T-helper 2 cell treated with Interferon-gamma antibody and Interleukin-4, amounts not matched to agents 5 μg/mL and 100 μg/mL, for 36 hours (primary cell): ENCODE measurements at regions not wholly inside any gene's neighbourhood (a gene's known extent, or its start where the extent isn't known, plus 50 kb on each side); places are given as distances from the start of the nearest gene placed in this dataset.

Experiments used
- DNase-seq: peaks from one replicate; pipeline ENCODE4 v3.0.0; 2021; ENCODE audit warnings: low spot score
- H3K27ac Mint-ChIP-seq: one replicate; pipeline ENCODE4 v1.8.0; 2021; ENCODE audit warnings: mild to moderate bottlenecking, mixed read lengths
- H3K27me3 Mint-ChIP-seq: one replicate; pipeline ENCODE4 v1.8.0; 2021; ENCODE audit warnings: low read depth, mixed read lengths
- H3K36me3 Mint-ChIP-seq: one replicate; pipeline ENCODE4 v1.8.0; 2021; ENCODE audit warnings: low read depth, mixed read lengths
- H3K4me1 Mint-ChIP-seq: one replicate; pipeline ENCODE4 v1.8.0; 2021; ENCODE audit warnings: low read depth, mixed read lengths
- H3K4me3 Mint-ChIP-seq: one replicate; pipeline ENCODE4 v1.8.0; 2022; ENCODE audit warnings: mild to moderate bottlenecking, moderate library complexity, mixed read lengths
- H3K9me3 Mint-ChIP-seq: one replicate; pipeline ENCODE4 v1.8.0; 2021; ENCODE audit warnings: mixed read lengths

DNA sequence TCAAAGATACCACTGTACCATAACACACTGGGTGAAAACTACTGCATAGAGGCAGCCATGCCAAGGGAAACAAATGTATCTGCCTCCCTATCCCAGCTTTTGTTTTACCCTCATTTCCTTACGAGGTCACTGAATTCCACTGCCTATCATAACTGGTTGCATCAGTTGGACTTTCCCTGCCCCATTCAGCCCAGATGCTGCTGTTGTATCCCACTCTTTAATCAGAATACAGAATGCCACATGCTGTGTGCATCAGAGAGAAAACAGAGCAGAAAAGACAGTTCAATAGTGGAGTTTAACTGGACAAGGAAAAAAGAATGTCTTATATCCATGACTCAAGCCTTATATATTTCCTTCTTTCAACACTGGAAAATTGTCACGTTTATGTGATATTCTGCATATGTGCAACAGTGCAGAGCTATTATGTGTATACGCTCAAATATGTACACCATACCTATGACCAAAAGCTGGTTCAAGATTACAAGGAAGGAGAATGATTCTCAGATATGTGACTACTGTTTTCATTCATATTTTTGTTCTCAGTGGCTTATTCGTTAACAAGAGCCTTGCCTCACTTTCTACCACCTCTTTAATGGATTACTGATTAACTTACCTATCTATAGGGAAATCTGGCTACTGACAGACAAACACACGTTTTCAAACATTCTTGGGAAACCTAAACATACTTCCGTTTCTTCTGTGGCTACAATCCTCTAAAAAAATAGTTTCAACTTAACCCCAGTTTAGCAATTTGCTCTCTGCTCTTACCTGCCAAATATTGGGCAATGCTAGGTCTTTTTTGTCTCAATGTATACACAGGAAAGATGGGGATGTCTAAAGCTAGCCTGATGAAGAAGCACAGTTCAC is 378.9 kb downstream of the SMARCA1 start:
- H3K9me3 Mint-ChIP-seq = no peaks in the 10 kb centered on the region
- no peaks in the 10 kb centered on the region for H3K27me3 Mint-ChIP-seq
- no peaks in the 10 kb centered on the region for H3K36me3 Mint-ChIP-seq
- no peaks in the 10 kb centered on the region for H3K4me1 Mint-ChIP-seq
- H3K4me3 Mint-ChIP-seq = no peak overlapping the region
- H3K27ac Mint-ChIP-seq = no peak overlapping the region
- DNase-seq = no peak

GRCh38 chrX:129139837-129140598 is 383.3 kb downstream of the SMARCA1 start:
- no peaks in the 10 kb centered on the region for H3K36me3 Mint-ChIP-seq
- no peak for DNase-seq
- no peaks in the 10 kb centered on the region for H3K27me3 Mint-ChIP-seq
- H3K27ac Mint-ChIP-seq = no peak overlapping the region
- H3K9me3 Mint-ChIP-seq = no peaks in the 10 kb centered on the region
- H3K4me1 Mint-ChIP-seq = no peaks in the 10 kb centered on the region
- no peak overlapping the region for H3K4me3 Mint-ChIP-seq

- DNase-seq = no peak
- Mint-ChIP-seq H3K4me3 (no peak overlapping the region), H3K27me3 (no peaks in the 10 kb centered on the region), H3K9me3 (no peaks in the 10 kb centered on the region), H3K27ac (no peak overlapping the region), H3K36me3 (no peaks in the 10 kb centered on the region), H3K4me1 (no peaks in the 10 kb centered on the region)
These were observed 398.0 kb downstream of the SMARCA1 start for GRCh38 chrX:129125122-129125914.

DNA sequence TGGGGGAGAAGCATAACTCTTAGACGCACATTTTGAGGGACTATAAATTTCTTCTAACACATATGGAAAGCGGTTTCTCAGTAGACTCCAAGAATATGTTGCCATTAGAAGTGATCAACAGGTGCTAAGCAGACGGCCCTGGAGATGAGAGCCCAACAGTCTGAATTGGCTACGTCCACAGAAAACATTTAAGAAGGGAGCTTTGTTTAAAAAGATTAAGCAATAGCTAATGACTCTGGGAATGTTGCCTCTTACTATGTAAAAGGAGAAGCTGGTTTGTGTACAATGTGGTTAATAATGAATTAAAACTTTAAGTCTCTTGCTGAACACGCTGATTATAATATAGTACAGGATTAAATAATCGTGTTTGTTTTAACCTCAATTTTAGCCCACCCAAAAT is 399.5 kb downstream of the SMARCA1 start:
- DNase-seq = no peak
- Mint-ChIP-seq H3K9me3 (no peaks in the 10 kb centered on the region), H3K36me3 (no peaks in the 10 kb centered on the region), H3K27ac (no peak overlapping the region), H3K4me3 (no peak overlapping the region), H3K27me3 (no peaks in the 10 kb centered on the region), H3K4me1 (no peaks in the 10 kb centered on the region)

- Mint-ChIP-seq H3K36me3 (no peaks in the 10 kb centered on the region), H3K27ac (no peak overlapping the region), H3K27me3 (no peaks in the 10 kb centered on the region), H3K9me3 (no peaks in the 10 kb centered on the region), H3K4me3 (no peak overlapping the region), H3K4me1 (no peaks in the 10 kb centered on the region)
- no peak for DNase-seq
These were observed 406.4 kb downstream of the SMARCA1 start for GRCh38 chrX:129116676-129117470.

DNA sequence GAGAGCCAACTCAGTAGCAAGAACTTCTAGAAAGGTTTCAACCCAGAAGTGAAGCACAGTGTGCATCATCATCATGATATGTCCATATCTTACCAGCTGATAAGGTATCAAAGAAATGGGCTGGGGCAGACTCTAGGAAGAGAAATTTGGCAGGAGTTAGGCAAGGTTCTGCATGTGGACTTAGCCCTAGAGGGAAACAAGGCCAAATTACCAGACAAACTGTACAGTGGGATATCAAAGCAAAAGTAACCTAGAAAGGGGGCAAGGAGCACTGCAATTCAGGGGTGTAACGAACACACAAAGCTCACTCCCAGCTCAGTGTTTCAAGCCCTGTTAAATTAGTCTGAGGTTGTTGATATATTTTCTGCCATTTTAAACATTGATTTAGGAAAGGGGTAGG is 407.4 kb downstream of the SMARCA1 start:
- Mint-ChIP-seq H3K9me3 (no peaks in the 10 kb centered on the region), H3K4me3 (no peak overlapping the region), H3K4me1 (no peaks in the 10 kb centered on the region), H3K27ac (no peak overlapping the region), H3K36me3 (no peaks in the 10 kb centered on the region), H3K27me3 (no peaks in the 10 kb centered on the region)
- no peak for DNase-seq

DNA sequence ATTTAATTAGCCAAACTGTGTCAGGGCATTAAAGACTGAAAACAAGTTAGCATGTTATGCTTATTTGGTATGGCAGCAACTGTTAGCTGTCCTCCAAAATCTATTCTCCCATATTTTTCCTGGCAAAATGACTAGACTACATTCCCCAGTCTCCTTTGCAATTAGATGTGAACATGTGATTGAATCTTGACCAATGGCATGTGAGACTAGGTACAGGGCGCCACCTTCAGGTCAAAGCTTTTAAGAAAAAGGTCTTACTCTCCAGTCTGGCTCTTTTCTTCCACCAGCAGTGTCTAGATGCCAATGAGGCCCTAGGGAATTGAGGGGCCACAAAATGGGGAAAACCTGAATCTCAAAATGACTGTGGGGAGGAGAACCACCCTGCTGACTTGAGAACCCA is 408.2 kb downstream of the SMARCA1 start:
- H3K27ac Mint-ChIP-seq = no peak overlapping the region
- no peaks in the 10 kb centered on the region for H3K27me3 Mint-ChIP-seq
- no peak for DNase-seq
- H3K4me3 Mint-ChIP-seq = no peak overlapping the region
- no peaks in the 10 kb centered on the region for H3K36me3 Mint-ChIP-seq
- H3K4me1 Mint-ChIP-seq = no peaks in the 10 kb centered on the region
- no peaks in the 10 kb centered on the region for H3K9me3 Mint-ChIP-seq

DNA sequence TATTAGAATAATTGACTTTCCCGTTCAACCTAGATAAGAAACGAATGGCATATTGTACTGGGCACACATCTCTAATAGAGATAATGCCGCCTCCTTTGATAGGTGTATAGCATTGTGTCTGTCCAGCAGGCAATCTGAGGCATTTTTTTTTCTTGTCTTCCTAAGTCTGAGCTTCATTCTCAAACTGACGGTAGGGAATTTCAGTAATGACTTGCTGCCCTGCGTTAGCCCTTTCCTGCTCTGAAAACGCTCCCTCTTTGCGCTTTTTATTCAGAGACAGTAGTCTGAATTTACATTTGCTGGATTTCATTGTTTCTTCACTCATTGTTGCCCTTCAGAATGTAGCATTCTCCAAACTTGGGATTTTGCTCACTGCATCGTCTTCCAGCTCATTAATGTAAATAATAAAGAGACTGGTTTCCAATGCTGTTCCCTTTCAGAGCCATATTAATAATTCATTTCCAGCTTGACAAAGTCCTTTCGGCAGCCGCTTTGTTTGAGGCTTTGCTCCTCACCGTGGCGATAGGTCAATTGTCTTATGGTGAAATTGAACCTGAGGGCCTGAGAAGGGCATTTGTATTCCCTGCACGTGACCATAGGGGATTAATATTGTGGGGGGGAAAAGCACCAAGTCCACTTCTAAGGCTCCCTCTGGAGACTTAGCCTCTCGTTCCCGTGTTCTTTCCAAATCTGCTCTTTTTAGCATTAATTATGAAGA is 412.1 kb downstream of the SMARCA1 start:
- no peak for DNase-seq
- no peaks in the 10 kb centered on the region for H3K27me3 Mint-ChIP-seq
- H3K4me3 Mint-ChIP-seq = no peak overlapping the region
- no peaks in the 10 kb centered on the region for H3K9me3 Mint-ChIP-seq
- no peaks in the 10 kb centered on the region for H3K36me3 Mint-ChIP-seq
- no peak overlapping the region for H3K27ac Mint-ChIP-seq
- no peaks in the 10 kb centered on the region for H3K4me1 Mint-ChIP-seq

GRCh38 chrX:129108936-129109335 is 414.4 kb downstream of the SMARCA1 start:
- Mint-ChIP-seq H3K27me3 (no peaks in the 10 kb centered on the region), H3K27ac (no peak overlapping the region)

GRCh38 chrX:129099207-129099606 is 424.1 kb downstream of the SMARCA1 start:
- Mint-ChIP-seq H3K27me3 (no peaks in the 10 kb centered on the region), H3K4me3 (no peak overlapping the region), H3K27ac (no peak overlapping the region), H3K4me1 (no peaks in the 10 kb centered on the region), H3K36me3 (no peaks in the 10 kb centered on the region), H3K9me3 (no peaks in the 10 kb centered on the region)
- no peak for DNase-seq

More at GRCh38 chrX:129108936-129109335, 414.4 kb downstream of the SMARCA1 start:
- H3K36me3 Mint-ChIP-seq = no peaks in the 10 kb centered on the region
- no peak overlapping the region for H3K4me3 Mint-ChIP-seq
- no peaks in the 10 kb centered on the region for H3K4me1 Mint-ChIP-seq
- no peak for DNase-seq
- H3K9me3 Mint-ChIP-seq = no peaks in the 10 kb centered on the region

- no peak overlapping the region for H3K4me3 Mint-ChIP-seq
- no peaks in the 10 kb centered on the region for H3K27me3 Mint-ChIP-seq
- no peaks in the 10 kb centered on the region for H3K9me3 Mint-ChIP-seq
- no peaks in the 10 kb centered on the region for H3K36me3 Mint-ChIP-seq
- no peaks in the 10 kb centered on the region for H3K4me1 Mint-ChIP-seq
- no peak overlapping the region for H3K27ac Mint-ChIP-seq
- no peak for DNase-seq
These were observed 425.6 kb downstream of the SMARCA1 start for GRCh38 chrX:129097668-129098067.

DNA sequence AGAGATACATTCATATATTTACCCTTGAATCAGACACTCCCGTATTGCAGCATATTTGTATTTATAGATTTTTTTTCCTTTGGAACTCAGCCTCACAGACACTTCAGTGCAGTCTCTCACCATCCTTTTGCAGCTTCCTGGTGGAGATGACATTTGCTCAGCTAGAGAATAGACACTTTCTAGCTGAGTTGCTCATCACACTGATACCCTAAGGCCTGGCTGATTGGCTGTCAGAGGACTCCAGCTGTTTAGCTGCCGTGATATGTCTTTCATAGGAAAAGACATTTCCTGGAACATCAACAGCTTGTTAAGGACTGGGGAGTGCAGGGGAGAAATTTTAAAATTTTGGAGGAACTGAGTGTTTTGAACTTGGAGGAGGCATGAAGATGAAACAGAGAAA is 429.6 kb downstream of the SMARCA1 start:
- Mint-ChIP-seq H3K27ac (no peak overlapping the region), H3K4me3 (no peak overlapping the region), H3K9me3 (no peaks in the 10 kb centered on the region), H3K36me3 (no peaks in the 10 kb centered on the region), H3K4me1 (no peaks in the 10 kb centered on the region), H3K27me3 (no peaks in the 10 kb centered on the region)
- DNase-seq = no peak

GRCh38 chrX:129092757-129093156 is 430.5 kb downstream of the SMARCA1 start:
- no peaks in the 10 kb centered on the region for H3K36me3 Mint-ChIP-seq
- H3K4me3 Mint-ChIP-seq = no peak overlapping the region
- DNase-seq = no peak
- H3K4me1 Mint-ChIP-seq = no peaks in the 10 kb centered on the region
- no peaks in the 10 kb centered on the region for H3K9me3 Mint-ChIP-seq
- no peaks in the 10 kb centered on the region for H3K27me3 Mint-ChIP-seq
- H3K27ac Mint-ChIP-seq = no peak overlapping the region
